Stimulated activated CD4-positive, alpha-beta T cell treated with anti-CD3 and anti-CD28 coated beads, Interleukin-4, amount 100 ng/mL, for 4 hours (primary cell): ENCODE measurements at regions not wholly inside any gene's neighbourhood (a gene's known extent, or its start where the extent isn't known, plus 50 kb on each side); places are given as distances from the start of the nearest gene placed in this dataset.

Experiments used
- DNase-seq, 2 experiments: peaks; one replicate each; pipeline ENCODE4 v3.0.0-alpha.2; 2020

DNA sequence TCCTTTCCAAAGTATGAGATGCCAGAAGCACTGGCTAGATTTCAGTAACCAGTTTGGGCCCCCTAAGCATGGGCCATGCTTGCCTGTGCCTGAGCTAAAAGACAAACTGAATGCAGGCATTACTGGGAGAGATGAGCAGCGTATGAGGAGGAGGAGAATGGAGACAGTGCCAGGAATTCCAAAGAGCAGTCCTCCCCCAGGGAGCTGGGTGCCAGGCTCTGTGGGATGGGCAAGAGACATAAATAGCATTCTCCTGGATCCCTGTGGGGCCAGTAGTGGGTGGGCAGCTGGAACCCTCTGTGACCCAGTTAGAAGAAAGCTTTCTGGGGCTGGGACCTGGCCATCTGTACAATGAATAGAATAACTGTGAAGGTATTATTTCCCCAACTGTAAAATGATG lies 235.6 kb downstream of the KCNA4 start:
- no peak for DNase-seq

DNA sequence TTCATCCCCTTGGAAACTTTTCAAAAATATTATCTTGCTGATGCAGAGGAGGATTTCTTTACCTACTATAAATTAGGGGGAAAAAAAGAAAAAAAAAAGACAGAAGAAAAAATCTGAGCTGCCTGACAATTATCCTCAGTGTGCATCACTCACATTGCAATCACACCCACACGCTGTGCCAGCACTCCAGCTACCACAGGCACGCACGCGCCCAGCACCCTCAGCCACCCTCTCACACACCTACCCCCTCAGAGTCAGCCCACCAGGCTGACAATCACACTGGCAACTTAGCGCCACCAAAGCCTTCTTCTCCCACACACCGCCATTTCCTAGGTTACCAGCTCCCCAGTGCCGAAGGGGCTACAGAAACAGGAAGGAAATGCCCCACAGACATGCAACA lies 236.1 kb downstream of the KCNA4 start:
- DNase-seq, result no peak

DNA sequence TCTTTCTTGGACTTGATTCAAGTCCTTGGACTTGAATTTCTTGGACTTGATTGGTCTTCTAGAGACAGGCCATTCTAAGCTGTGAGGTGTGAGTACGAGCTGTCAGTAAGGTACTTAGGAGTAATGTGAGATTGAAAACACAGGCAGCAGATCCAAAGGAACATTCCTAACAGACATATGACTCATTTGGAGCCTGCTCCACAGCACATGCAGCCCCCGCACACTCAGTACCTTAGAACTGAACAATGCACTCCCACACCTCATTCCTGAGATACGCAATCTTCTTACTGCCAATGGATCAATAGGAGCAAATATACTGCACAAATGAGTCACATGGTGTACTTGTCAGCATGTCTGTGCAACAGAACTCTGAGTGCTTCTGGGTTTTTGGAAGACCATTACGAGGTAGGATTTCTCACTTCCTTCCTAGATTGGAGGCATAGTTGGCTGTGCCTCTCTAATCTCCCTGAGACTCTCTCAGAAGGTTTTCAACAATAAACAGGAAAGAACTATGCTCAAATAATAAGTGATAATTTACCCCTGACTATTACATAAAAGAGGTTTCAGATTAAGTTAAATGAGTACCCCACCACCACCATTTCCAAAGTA lies 243.1 kb downstream of the KCNA4 start:
- no peak for DNase-seq

DNA sequence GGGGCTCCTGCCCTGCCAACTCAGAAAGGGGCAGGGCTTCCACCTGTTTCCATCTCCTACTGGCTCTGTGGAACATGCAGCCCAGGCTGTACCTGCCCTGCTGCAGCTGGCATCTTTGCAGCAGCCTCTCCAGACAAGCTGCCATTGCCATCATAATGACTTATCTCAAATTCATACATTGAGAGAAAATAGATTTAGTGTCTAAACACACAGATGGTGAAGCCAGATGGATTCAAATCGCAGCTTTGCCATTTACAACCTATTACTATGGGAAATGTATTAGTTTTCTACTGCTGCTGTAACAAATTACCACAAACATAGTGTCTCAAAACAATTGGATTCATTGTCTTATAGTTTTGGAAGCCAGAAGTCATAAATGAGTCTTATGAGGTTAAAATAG lies 260.0 kb downstream of the KCNA4 start:
- no peak for DNase-seq

DNA sequence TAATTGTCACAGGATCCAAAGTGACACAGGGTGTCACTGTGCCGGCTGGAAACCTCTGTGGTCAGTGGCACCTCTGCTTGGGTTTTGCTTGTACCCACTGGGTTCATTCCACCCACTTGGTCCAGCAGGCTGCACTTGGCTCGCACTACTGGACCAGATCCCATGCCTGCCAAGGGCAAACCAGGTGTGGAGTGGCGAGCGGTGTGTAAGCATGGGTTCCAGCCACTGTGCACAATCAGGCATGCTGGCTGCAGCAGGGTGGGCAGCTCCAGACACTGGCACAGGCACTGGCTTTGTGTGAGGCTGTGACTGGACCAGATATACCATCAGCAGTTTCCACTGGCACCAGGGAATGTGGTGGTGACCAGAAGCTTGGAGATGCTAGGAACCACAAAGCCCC lies 261.4 kb downstream of the KCNA4 start:
- no peak for DNase-seq

DNA sequence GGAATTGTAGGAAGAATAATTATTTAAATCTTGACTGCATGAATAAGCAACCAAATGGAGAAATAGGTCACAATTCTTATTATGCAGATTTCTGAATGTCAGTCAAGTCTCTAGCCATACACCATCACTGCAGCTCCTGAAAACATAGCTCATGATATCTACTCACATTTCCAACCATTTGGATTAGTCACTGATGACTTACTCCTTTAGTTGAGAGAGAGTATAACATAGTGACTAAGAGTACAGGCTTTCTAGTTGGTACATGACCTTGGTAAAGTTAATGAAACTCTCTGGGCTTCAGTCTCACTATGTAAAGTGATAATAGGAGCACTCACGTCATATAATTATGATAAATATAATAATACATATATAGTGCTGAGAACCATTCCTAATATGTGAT lies 265.2 kb downstream of the KCNA4 start:
- no peak for DNase-seq

DNA sequence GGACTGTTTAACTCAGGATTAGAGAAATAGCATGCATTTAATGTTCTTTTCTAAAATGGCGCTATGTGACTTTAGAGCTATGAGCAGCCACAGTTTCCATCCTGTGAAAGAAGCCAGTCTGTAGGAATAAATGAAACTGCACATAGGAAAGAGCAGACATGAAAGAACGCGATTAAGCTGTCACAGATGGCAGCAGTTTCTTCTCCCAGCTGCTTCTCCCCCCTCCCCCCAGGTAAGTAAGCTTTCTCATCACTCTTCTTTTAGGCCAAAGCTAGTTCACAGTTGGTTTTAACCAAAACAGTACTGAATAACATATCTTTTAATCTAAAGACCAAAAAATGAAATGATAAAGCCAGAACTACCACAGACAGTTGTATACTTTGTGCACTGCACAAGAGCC lies 266.4 kb downstream of the KCNA4 start:
- no peak for DNase-seq

DNA sequence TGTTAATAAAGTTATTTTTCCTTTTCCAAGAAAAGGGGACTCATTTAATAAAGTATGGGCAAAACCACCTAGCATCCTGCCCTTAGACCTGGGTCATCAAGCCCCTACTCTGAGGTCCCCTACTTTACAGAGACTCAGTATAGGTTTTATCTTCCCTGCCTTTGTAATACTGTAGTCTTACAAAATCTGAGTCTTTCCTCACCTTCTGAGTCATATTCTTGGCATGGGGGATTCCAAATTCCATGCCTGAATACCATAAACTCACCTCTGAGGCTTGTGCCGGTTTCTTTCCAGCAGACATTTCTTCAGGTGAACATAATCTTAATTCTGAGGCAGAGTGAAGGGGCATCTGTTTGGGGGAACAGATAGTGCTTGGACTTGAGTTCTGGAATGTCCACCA lies 282.5 kb downstream of the KCNA4 start:
- no peak for DNase-seq

DNA sequence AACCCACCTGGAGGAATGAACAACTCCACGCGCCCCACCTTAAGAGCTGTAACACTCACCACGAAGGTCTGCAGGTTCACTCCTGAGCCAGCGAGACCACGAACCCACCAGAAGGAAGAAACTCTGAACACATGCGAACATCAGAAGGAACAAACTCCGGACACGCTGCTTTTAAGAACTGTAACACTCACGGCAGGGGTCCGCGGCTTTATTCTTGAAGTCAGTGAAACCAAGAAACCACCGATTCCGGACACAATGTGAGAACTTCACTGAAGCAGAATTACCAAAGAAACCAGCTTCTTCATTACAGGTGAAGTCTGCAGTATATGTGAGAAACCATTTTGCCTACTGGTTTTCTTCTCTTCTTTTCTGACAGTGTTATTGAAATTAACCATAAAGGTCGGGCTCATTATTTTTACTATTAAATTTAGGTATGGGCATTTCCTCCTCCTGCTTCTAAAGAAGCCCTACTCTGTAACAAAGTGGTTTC lies 303.0 kb downstream of the KCNA4 start:
- DNase-seq, result no peak

DNA sequence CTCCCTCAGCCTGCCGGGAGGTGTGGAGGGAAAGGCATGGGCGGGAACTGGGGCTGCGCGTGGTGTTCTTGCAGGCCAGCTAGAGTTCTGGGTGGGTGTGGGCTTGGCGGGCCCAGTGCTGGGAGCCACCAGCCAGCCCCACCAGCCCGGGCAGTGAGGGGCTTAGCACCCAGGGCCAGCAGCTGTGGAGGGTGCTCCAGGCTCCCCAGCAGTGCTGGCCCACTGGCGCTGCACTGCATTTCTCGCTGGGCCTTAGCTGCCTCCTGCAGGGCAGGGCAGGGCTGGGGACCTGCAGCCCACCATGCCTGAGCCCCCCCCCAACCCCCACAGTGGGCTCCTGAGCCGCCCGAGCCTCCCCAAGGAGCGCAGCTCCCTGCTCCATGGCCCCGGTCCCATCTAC lies 304.2 kb downstream of the KCNA4 start:
- no peak for DNase-seq

DNA sequence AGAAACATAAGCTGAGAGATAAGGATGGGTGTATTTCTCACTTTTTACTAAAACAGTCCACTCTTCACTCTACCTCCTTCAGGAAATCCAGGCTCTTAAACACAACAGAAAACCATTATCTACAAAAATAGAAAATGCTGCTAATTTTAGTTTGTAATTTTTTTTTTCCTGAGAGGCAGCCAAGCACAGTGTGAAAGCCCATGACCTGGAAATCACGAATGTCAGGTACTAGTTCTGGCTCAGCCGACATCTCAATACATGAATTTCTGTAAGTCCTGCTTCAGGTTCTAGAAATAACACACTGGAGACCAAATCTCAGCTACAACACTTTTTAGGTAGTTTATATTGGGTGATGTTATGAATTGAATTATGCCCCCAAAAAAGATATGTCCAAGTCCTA lies 308.9 kb downstream of the KCNA4 start:
- DNase-seq, result no peak

DNA sequence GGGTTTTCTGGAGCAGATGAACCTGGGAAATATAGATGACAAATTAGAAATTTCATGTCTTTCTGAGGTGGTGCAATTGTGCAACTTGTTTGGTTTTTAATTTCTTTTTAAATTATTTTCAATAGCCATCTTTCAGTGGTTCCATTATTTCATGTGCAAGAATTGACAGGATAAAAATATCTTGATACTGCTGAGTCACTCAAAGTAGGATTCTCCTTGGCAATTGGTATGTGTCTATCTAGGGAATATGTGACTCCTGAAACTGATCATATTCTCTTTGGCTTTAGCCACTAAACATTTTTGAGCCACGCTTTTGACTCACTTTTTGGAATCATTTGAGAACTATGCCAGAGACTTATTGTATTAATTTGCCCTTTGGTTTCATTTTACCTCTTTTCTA lies 331.5 kb downstream of the KCNA4 start:
- no peak for DNase-seq

DNA sequence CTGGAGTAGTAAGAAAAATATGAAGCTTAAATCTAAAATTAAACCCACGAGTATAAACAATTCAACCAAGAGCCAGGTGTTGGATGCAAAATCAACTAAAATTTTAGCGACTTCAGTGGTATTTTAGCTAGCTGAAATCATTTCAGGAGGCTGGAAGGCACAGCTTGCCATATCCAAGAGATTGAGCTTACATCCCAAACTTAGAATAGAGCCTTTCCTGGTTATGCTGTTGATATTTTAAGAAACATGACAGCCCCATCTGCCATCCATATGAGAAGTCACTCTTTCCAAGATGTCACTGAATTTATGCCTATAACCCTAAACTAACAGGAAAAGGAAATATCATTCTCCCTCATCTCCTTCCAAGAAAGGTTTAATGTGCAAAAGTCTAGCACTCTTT lies 334.0 kb downstream of the KCNA4 start:
- DNase-seq, result no peak

DNA sequence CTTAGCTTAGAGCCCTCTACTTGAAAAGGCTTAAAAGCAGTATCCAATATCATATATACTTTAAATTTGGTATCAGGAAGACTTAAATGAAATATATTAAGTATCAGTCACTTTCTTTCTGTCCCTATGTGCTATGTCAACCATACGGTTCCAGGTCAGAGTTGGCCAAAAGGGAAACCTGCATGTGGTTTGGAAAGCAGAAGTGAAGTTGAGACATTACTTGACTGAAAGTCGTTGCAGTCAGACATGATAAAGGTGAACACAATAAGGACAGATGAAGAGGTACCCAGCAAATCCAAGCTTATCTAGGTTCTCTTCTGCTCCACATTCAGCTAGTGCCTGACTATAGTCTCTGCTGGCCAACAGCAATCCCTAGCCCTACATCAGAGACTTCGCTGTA lies 336.8 kb downstream of the KCNA4 start:
- no peak for DNase-seq

DNA sequence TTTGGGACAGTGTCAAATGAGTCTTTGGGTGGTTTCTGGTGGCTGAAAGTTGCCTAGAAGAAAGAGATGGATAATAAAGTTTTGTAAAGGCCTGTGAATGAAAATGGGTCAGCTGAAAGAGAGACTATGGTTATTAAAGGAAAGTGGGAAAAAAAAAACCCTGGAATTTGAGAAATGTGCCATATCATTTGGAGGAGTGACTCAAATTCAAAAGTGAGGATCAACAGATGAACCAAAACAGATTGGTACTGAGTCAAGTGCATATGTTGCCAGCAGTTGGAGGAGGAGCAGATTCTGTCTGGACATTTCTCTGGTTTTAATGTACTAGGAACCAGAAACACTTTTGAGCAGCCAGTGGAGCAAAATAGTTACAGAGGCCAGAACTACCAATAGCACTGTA lies 339.8 kb downstream of the KCNA4 start:
- no peak for DNase-seq

DNA sequence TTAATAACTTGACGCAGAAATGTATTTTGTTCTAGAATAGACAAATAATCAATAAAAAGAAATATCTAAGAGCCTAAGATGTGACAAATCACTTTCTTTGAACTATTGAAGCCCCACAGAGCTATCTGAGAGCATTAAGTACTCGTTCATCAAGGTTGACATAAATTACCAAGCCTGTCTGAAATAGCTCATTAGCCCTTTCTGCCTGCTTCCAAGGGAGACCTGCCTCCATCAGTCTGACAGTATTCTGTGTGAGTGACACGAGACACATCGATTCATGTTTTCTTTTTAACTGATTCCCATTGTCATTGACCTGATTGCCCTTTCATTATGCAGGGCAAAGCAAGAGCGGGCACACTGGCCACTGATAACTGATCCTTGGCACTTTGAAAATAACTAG lies 347.5 kb downstream of the KCNA4 start:
- DNase-seq, result no peak

DNA sequence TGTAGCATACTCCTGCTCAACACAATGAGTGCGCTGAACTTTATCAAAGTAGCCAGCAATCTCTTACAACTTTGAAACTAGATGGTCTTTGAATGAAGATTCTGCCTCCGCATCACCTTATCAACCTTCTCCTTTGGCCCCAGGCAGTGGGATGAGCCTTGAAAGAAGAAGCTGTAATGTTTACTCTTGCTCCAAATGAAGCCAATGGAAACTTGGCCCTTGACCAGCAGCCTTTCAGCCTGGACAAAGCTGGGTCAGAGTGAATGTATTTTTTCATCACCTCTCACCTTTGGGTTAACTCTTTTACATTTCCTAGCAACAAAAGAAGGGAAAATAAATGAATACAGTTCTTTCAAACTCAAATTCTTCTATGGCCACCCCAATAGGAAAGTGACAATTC lies 359.1 kb downstream of the KCNA4 start:
- DNase-seq, result no peak

DNA sequence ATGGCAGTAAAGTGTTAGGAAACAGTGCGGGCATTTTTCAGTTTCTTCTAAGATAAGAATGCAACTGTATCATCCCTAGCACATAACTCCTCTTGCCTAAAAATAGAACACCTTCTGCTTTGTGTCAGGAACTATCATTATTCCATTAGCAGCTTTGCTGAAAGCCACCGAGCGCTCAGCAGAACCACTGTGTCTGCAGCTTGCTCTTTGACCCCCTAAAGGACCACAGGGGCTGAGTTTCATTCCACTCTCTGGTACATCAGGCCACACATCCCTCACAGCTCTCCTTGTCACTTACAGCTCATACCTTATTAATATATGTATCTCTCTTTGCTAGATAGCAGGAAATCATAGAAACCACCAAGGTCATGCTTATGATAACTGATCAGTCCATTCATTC lies 360.2 kb downstream of the KCNA4 start:
- DNase-seq, result no peak

DNA sequence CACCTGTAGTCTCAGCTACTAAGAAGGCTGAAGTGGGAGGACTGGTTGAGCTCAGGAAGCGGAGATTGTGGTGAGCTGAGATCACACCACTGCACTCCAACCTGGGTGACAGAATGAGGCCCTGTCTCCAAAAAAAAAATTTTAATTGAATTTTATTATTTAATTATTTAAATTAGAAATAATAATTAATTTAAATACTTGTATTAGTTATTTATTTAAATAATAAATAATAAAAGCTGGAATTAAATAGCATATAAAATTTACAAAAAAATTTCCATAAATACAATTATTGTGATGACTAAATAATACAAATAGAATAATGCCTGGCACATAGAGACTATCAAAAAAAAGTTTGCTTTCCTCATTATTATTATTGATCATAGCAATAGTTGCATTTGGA lies 371.5 kb downstream of the KCNA4 start:
- no peak for DNase-seq

DNA sequence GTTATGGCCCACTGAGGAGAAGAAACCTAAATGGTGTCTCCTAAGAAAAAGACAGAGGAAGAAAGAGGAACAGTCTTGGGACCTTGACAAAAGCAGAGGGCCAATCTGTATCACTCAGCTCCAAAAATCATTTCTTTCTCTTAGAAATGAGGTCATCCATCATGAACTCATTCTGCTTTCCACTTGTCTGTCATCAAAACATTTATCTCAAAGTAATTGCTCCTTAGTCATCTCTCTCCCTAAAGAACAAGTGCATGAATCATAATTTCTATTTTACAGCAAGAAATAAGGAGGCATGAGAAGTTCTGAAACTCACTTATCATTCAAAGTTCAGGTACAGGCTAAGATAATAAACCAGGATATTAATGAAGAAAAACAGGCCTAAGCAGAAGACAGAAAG lies 375.6 kb downstream of the KCNA4 start:
- DNase-seq, result no peak

DNA sequence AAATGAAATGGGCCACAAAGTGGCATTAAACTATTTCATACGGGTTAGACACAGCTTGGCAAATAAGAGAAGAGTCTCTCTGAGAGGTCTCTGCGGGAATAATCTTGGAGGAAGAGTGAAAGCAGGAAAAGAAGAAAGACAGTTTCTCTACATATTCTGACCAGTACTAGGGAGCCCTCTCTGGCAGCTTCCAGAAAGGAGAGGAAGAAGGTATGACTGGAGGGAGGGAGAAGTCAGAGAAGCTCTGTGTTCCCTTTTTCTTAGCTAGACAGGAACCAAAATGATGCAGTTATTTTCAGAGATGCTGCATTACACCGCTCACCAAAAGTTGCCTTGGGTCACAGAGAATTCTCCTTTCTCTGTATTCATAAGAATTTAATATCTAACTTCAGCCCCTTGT lies 382.1 kb downstream of the KCNA4 start:
- DNase-seq, result no peak

DNA sequence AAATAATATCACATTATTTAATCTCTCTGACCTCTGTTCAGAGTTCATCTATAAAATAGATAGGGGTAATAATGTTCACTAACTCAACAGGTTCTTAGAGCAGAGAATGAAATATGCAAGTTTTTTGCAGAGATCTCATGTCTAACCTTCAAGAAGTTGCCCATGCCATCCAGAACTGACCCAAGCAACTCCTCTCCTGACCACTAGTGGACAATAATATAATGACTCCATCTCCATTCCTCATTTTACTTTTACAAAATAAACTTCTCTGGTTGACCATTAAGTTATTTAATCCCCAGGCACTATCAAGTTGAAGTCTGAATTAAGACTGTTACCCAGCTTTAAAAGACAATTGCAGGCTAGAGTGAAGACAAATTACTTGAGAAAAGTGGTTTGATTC lies 382.6 kb downstream of the KCNA4 start:
- no peak for DNase-seq

DNA sequence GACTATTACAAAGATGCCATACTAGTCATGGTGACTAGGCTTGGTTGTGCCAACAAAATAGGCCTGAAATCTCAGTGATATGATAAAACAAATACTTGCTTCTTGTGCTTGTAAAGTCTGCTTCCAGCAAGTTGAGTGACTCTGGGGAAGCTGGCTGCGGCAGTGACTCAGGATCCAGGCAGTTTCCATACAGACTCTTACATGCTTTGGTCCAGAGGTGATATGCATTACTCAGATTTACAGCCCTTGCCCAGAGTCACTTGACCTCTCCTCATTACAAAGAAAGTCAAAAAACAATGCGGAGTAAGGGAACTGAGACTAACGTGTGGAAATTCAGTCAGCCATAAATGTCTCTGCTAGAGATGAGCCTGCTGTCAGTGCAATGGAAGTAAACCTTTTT lies 387.5 kb downstream of the KCNA4 start:
- DNase-seq, result no peak

DNA sequence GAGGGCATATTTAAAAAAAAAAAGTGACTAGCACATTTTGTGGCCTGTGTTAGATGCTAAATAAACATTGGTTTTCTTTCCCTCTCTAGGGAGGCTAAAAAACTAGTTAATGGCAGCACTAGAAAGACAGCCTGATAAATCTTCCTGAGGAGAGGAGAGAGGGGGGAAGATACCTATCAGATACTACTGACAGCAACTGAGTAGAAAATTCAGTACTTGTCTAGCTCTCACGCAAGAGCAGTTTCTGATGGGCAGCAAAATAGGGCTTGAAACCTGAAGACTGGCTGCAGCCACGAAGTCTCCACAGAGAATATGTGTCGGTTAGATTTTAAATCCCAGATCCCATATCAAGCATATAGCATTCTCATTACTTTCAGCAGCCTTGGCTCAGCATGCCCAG lies 388.2 kb downstream of the KCNA4 start:
- DNase-seq, result no peak

DNA sequence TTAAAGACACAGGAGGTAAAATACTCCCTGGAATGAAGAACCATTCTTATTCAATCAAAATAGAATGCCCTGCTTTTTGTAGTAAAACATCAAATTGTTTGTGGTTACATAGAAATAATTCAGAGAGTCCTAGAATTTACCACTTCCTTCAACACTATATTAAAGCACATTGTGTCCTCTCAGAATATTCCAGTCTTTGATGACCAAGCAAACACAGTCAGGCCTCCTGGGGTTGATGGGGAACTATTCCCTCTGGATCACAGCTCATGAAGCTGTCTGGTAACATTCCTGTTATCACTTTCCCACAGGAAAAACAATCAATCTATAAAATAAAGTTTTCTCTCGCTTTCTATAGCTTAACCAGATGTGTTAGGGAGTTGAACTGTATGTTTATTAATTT lies 389.3 kb downstream of the KCNA4 start:
- no peak for DNase-seq
